CD4-positive, alpha-beta memory T cell (primary cell): ENCODE measurements at regions not wholly inside any gene's neighbourhood (a gene's known extent, or its start where the extent isn't known, plus 50 kb on each side); places are given as distances from the start of the nearest gene placed in this dataset.

Experiments used
- CTCF ChIA-PET: fragments of 350-600 bp; sonication (Branson Sonifier 250); formaldehyde crosslinking; loops from one replicate; lab custom pipeline; 2021; ENCODE audit warnings: inconsistent platforms; ENCODE audit not compliant: partially characterized antibody; lab: Charles Lee
- POLR2A ChIA-PET: fragments of 350-600 bp; sonication (Branson Sonifier 250); formaldehyde crosslinking; loops from one replicate; lab custom pipeline; 2021; ENCODE audit not compliant: partially characterized antibody; lab: Charles Lee
- DNase-seq, 5 donors: peaks; one replicate each; pipeline versions ENCODE4 v3.0.0 to v3.0.0-alpha.2; 2020 to 2022; ENCODE audit warnings: mixed read lengths in 1 of 5
- H3K27ac ChIP-seq: one replicate; pipeline ENCODE4 v1.7.0; 2013; ENCODE audit warnings: low read depth, low read length
- H3K27me3 ChIP-seq: 2 replicates; pipeline ENCODE4 v1.7.0; 2013; ENCODE audit warnings: mild to moderate bottlenecking, low read length, moderate library complexity; ENCODE audit not compliant: insufficient read depth
- H3K36me3 ChIP-seq: 2 replicates; pipeline ENCODE4 v1.7.0; 2013; ENCODE audit warnings: mild to moderate bottlenecking, low read length, moderate library complexity; ENCODE audit not compliant: insufficient read depth
- H3K4me1 ChIP-seq: 2 replicates; pipeline ENCODE4 v1.7.0; 2013; ENCODE audit warnings: mild to moderate bottlenecking, low read length, moderate library complexity; ENCODE audit not compliant: insufficient read depth
- H3K4me3 ChIP-seq, 2 donors: one replicate each; pipeline ENCODE4 v1.7.0; 2013; ENCODE audit warnings: low read length in 2 of 2, mild to moderate bottlenecking in 1 of 2
- H3K9me3 ChIP-seq, 2 donors: one replicate each; pipeline ENCODE4 v1.7.0; 2013; ENCODE audit warnings: low read length in 2 of 2, control low read depth in 1 of 2; ENCODE audit not compliant: control insufficient read depth in 1 of 2
- H3K27ac Mint-ChIP-seq, 7 donors: one replicate each; pipeline ENCODE4 v1.8.0; 2020 to 2021; ENCODE audit warnings: mixed read lengths in 7 of 7, mild to moderate bottlenecking in 6 of 7, inconsistent platforms in 3 of 7, moderate library complexity in 3 of 7
- H3K27me3 Mint-ChIP-seq, 2 donors: one replicate each; pipeline ENCODE4 v1.8.0; 2020 to 2021; ENCODE audit warnings: mixed read lengths in 2 of 2
- H3K36me3 Mint-ChIP-seq, 2 donors: one replicate each; pipeline ENCODE4 v1.8.0; 2020 to 2021; ENCODE audit warnings: mixed read lengths in 2 of 2, inconsistent platforms in 1 of 2, mild to moderate bottlenecking in 1 of 2
- H3K4me1 Mint-ChIP-seq, 4 donors: one replicate each; pipeline ENCODE4 v1.8.0; 2020 to 2021; ENCODE audit warnings: mixed read lengths in 4 of 4, mild to moderate bottlenecking in 1 of 4
- H3K4me3 Mint-ChIP-seq, 8 donors: one replicate each; pipeline ENCODE4 v1.8.0; 2020 to 2021; ENCODE audit warnings: mixed read lengths in 8 of 8, mild to moderate bottlenecking in 7 of 8, moderate library complexity in 6 of 8, inconsistent platforms in 3 of 8
- H3K9me3 Mint-ChIP-seq, 8 donors: one replicate each; pipeline ENCODE4 v1.8.0; 2020 to 2021; ENCODE audit warnings: mixed read lengths in 8 of 8, mild to moderate bottlenecking in 5 of 8, inconsistent platforms in 3 of 8, moderate library complexity in 1 of 8
- intact Hi-C: fragments of 100-400 bp; cut with micrococcal nuclease; formaldehyde crosslinking; loops from one replicate; pipeline ENCODE4 v1.15.1; 2023

GRCh38 chr2:129479892-129480291 is 499.6 kb upstream of the RAB6C start:
- no peaks in the 10 kb centered on the region for H3K9me3 ChIP-seq
- H3K4me1 Mint-ChIP-seq, result no peaks in the 10 kb centered on the region

GRCh38 chr2:129480790-129481189 is 498.7 kb upstream of the RAB6C start:
- Mint-ChIP-seq H3K27ac (no peak overlapping the region), H3K4me1 (no peaks in the 10 kb centered on the region), H3K4me3 (no peak overlapping the region), H3K27me3 (peaks cover 2% of the 10 kb centered on the region in 2 donors), H3K36me3 (no peaks in the 10 kb centered on the region), H3K9me3 (peaks cover 0 to 3% (median 0%) of the 10 kb centered on the region in 8 donors)
- Histone ChIP-seq H3K9me3 (no peaks in the 10 kb centered on the region), H3K27ac (no peak overlapping the region), H3K4me1 (no peaks in the 10 kb centered on the region), H3K27me3 (no peaks in the 10 kb centered on the region), H3K36me3 (no peaks in the 10 kb centered on the region), H3K4me3 (no peak overlapping the region)
- intact Hi-C loops, result no loop called here
- CTCF ChIA-PET, result no interaction called here
- no peak for DNase-seq
- POLR2A ChIA-PET, result no interaction called here

More at GRCh38 chr2:129479892-129480291, 499.6 kb upstream of the RAB6C start:
- no peaks in the 10 kb centered on the region for H3K36me3 ChIP-seq
- ChIA-PET POLR2A (no interaction called here), CTCF (no interaction called here)
- H3K4me3 ChIP-seq, result no peak overlapping the region
- no peaks in the 10 kb centered on the region for H3K4me1 ChIP-seq
- Mint-ChIP-seq H3K4me3 (no peak overlapping the region), H3K27ac (no peak overlapping the region), H3K9me3 (peaks cover 0 to 3% (median 0%) of the 10 kb centered on the region in 8 donors), H3K36me3 (no peaks in the 10 kb centered on the region), H3K27me3 (peaks cover 0 to 2% of the 10 kb centered on the region in 2 donors)
- no peak overlapping the region for H3K27ac ChIP-seq
- no peak for DNase-seq
- no peaks in the 10 kb centered on the region for H3K27me3 ChIP-seq
- intact Hi-C loops, result no loop called here

- CTCF ChIA-PET, result no interaction called here
- POLR2A ChIA-PET, result no interaction called here
- no peaks in the 10 kb centered on the region for H3K4me1 ChIP-seq
- Mint-ChIP-seq H3K4me1 (no peaks in the 10 kb centered on the region), H3K27me3 (peaks cover 2% of the 10 kb centered on the region in 2 donors), H3K4me3 (no peak overlapping the region), H3K9me3 (peaks cover 0 to 3% (median 0%) of the 10 kb centered on the region in 8 donors), H3K36me3 (no peaks in the 10 kb centered on the region), H3K27ac (no peak overlapping the region)
- DNase-seq, result no peak
- H3K36me3 ChIP-seq, result no peaks in the 10 kb centered on the region
- no peaks in the 10 kb centered on the region for H3K27me3 ChIP-seq
- no peak overlapping the region for H3K4me3 ChIP-seq
- H3K9me3 ChIP-seq, result no peaks in the 10 kb centered on the region
- intact Hi-C loops, result no loop called here
- no peak overlapping the region for H3K27ac ChIP-seq
These were observed 497.9 kb upstream of the RAB6C start for GRCh38 chr2:129481306-129482219.

- intact Hi-C loops, result no loop called here
- Mint-ChIP-seq H3K9me3 (peaks cover 0 to 10% (median 0%) of the 10 kb centered on the region in 8 donors), H3K27me3 (peaks cover 2% of the 10 kb centered on the region in 2 donors), H3K36me3 (no peaks in the 10 kb centered on the region), H3K4me3 (no peak overlapping the region), H3K4me1 (no peaks in the 10 kb centered on the region), H3K27ac (no peak overlapping the region)
- no peak for DNase-seq
- Histone ChIP-seq H3K4me1 (no peaks in the 10 kb centered on the region), H3K9me3 (no peaks in the 10 kb centered on the region), H3K36me3 (no peaks in the 10 kb centered on the region), H3K27ac (no peak overlapping the region), H3K27me3 (no peaks in the 10 kb centered on the region), H3K4me3 (no peak overlapping the region)
- ChIA-PET CTCF (no interaction called here), POLR2A (no interaction called here)
These were observed 496.8 kb upstream of the RAB6C start for GRCh38 chr2:129482626-129483025.

GRCh38 chr2:129483366-129483765 is 496.1 kb upstream of the RAB6C start:
- Mint-ChIP-seq H3K4me3 (no peak overlapping the region), H3K36me3 (no peaks in the 10 kb centered on the region), H3K27me3 (peaks cover 2% of the 10 kb centered on the region in 2 donors), H3K27ac (no peak overlapping the region), H3K9me3 (peaks cover 0 to 10% (median 0%) of the 10 kb centered on the region in 8 donors), H3K4me1 (no peaks in the 10 kb centered on the region)
- intact Hi-C loops, result no loop called here
- Histone ChIP-seq H3K4me1 (no peaks in the 10 kb centered on the region), H3K4me3 (no peak overlapping the region), H3K27ac (no peak overlapping the region), H3K9me3 (no peaks in the 10 kb centered on the region), H3K36me3 (no peaks in the 10 kb centered on the region), H3K27me3 (no peaks in the 10 kb centered on the region)
- no peak for DNase-seq
- ChIA-PET POLR2A (no interaction called here), CTCF (no interaction called here)

GRCh38 chr2:129484999-129485897 is 494.2 kb upstream of the RAB6C start:
- Histone ChIP-seq H3K27ac (no peak overlapping the region), H3K9me3 (no peaks in the 10 kb centered on the region), H3K36me3 (no peaks in the 10 kb centered on the region), H3K27me3 (no peaks in the 10 kb centered on the region), H3K4me1 (no peaks in the 10 kb centered on the region), H3K4me3 (no peak overlapping the region)
- no peak for DNase-seq
- no peaks in the 10 kb centered on the region for H3K36me3 Mint-ChIP-seq
- H3K27me3 Mint-ChIP-seq, result peaks cover 2% of the 10 kb centered on the region in 2 donors
- CTCF ChIA-PET, result no interaction called here
- H3K9me3 Mint-ChIP-seq, result peaks cover 0 to 12% (median 0%) of the 10 kb centered on the region in 8 donors
- no peak overlapping the region for H3K27ac Mint-ChIP-seq
- intact Hi-C loops, result no loop called here
- no peaks in the 10 kb centered on the region for H3K4me1 Mint-ChIP-seq
- no peak overlapping the region for H3K4me3 Mint-ChIP-seq
- POLR2A ChIA-PET, result no interaction called here

- Mint-ChIP-seq H3K36me3 (no peaks in the 10 kb centered on the region), H3K9me3 (peaks cover 0 to 12% (median 0%) of the 10 kb centered on the region in 8 donors), H3K27me3 (peaks cover 0 to 2% of the 10 kb centered on the region in 2 donors), H3K27ac (no peak overlapping the region), H3K4me3 (no peak overlapping the region), H3K4me1 (no peaks in the 10 kb centered on the region)
- intact Hi-C loops, result no loop called here
- Histone ChIP-seq H3K27me3 (no peaks in the 10 kb centered on the region), H3K4me3 (no peak overlapping the region), H3K9me3 (no peaks in the 10 kb centered on the region), H3K36me3 (no peaks in the 10 kb centered on the region), H3K27ac (no peak overlapping the region), H3K4me1 (no peaks in the 10 kb centered on the region)
- no peak for DNase-seq
- CTCF ChIA-PET, result no interaction called here
- POLR2A ChIA-PET, result no interaction called here
These were observed 491.1 kb upstream of the RAB6C start for GRCh38 chr2:129488376-129488775.
